Osteoblast (primary cell): ENCODE measurements at regions not wholly inside any gene's neighbourhood (a gene's known extent, or its start where the extent isn't known, plus 50 kb on each side); places are given as distances from the start of the nearest gene placed in this dataset.

Source experiments
- DNase-seq: peaks from one replicate; pipeline ENCODE4 v3.0.0; 2011; ENCODE audit warnings: low spot score, mixed read lengths; ENCODE audit not compliant: insufficient read length; ENCODE audit errors: missing footprints
- H2AFZ ChIP-seq: 2 replicates; pipeline ENCODE4 v1.6.0; 2011; ENCODE audit warnings: mild to moderate bottlenecking, low read length
- H3K27ac ChIP-seq: 2 replicates; pipeline ENCODE4 v1.5.1; 2011; ENCODE audit warnings: mild to moderate bottlenecking, low read depth, low read length, moderate library complexity
- H3K27me3 ChIP-seq: 2 replicates; pipeline ENCODE4 v1.6.0; 2012; ENCODE audit warnings: mild to moderate bottlenecking, control low read depth, inconsistent platforms, low read length, moderate library complexity; ENCODE audit not compliant: insufficient read depth
- H3K36me3 ChIP-seq: 2 replicates; pipeline ENCODE4 v1.5.1; 2011; ENCODE audit warnings: mild to moderate bottlenecking, low read length, control low read depth, moderate library complexity; ENCODE audit not compliant: insufficient read depth
- H3K4me1 ChIP-seq: 2 replicates; pipeline ENCODE4 v1.5.1; 2011; ENCODE audit warnings: mild to moderate bottlenecking, low read length, control low read depth, moderate library complexity; ENCODE audit not compliant: insufficient read depth
- H3K4me2 ChIP-seq: 2 replicates; pipeline ENCODE4 v1.6.0; 2011; ENCODE audit warnings: mild to moderate bottlenecking, low read length; ENCODE audit not compliant: insufficient read depth
- H3K4me3 ChIP-seq: fragments of 200-600 bp; sonication (generic); 3 replicates; pipeline ENCODE4 v1.5.1; 2012; ENCODE audit warnings: mild to moderate bottlenecking, low read length, inconsistent platforms; ENCODE audit not compliant: insufficient read depth
- H3K79me2 ChIP-seq: 2 replicates; pipeline ENCODE4 v1.6.0; 2012; ENCODE audit warnings: mild to moderate bottlenecking, low read length, control low read depth, inconsistent platforms; ENCODE audit not compliant: insufficient read depth
- H3K9me3 ChIP-seq: 2 replicates; pipeline ENCODE4 v1.5.1; 2011; ENCODE audit warnings: low read depth, low read length, control low read depth
- H4K20me1 ChIP-seq: 2 replicates; pipeline ENCODE4 v1.6.0; 2012; ENCODE audit warnings: mild to moderate bottlenecking, low read length, control low read depth; ENCODE audit not compliant: insufficient read depth
- CTCF ChIP-seq: IDR thresholded peaks from 2 replicates; pipeline ENCODE4 v1.5.1; 2011; ENCODE audit warnings: mild to moderate bottlenecking, low read depth, low read length, moderate library complexity; ENCODE audit errors: extremely low read depth

- peak; percentile 79 for DNase-seq
- peak overlapping the region; percentile 57 for H2AFZ ChIP-seq
- no peaks in the 10 kb centered on the region for H3K4me1 ChIP-seq
- H3K9me3 ChIP-seq = no peaks in the 10 kb centered on the region
- H3K27ac ChIP-seq = no peak overlapping the region
- peaks cover 19% of the 10 kb centered on the region for H3K27me3 ChIP-seq
- no peaks in the 10 kb centered on the region for H3K36me3 ChIP-seq
- H3K4me3 ChIP-seq = peak overlapping the region; percentile 75
- TF ChIP-seq CTCF = no peak
- peak overlapping the region; percentile 78 for H3K4me2 ChIP-seq
- no peaks in the 10 kb centered on the region for H4K20me1 ChIP-seq
- no peaks in the 10 kb centered on the region for H3K79me2 ChIP-seq
Observed at GRCh38 chr7:25949736-25950487, 202.1 kb upstream of the NFE2L3 start.

- H3K4me2 ChIP-seq = peak overlapping the region; percentile 78
- no peak overlapping the region for H3K27ac ChIP-seq
- peak overlapping the region; percentile 75 for H3K4me3 ChIP-seq
- H3K4me1 ChIP-seq = no peaks in the 10 kb centered on the region
- no peaks in the 10 kb centered on the region for H3K36me3 ChIP-seq
- no peak for TF ChIP-seq CTCF
- no peaks in the 10 kb centered on the region for H3K79me2 ChIP-seq
- H3K9me3 ChIP-seq = no peaks in the 10 kb centered on the region
- peak; percentile 97 for DNase-seq
- no peaks in the 10 kb centered on the region for H4K20me1 ChIP-seq
- peak overlapping the region; percentile 57 for H2AFZ ChIP-seq
- peaks cover 22% of the 10 kb centered on the region for H3K27me3 ChIP-seq
Observed at GRCh38 chr7:25950488-25951413, 201.2 kb upstream of the NFE2L3 start.

GRCh38 chr7:25951414-25952260, 200.4 kb upstream of the NFE2L3 start:
- peak overlapping the region; percentile 78 for H3K4me2 ChIP-seq
- DNase-seq = peak; percentile 77
- H3K9me3 ChIP-seq = no peaks in the 10 kb centered on the region
- H3K4me3 ChIP-seq = peak overlapping the region; percentile 66
- H3K27me3 ChIP-seq = peaks cover 22% of the 10 kb centered on the region
- H3K36me3 ChIP-seq = no peaks in the 10 kb centered on the region
- H3K79me2 ChIP-seq = no peaks in the 10 kb centered on the region
- no peak for TF ChIP-seq CTCF
- H3K27ac ChIP-seq = no peak overlapping the region
- H2AFZ ChIP-seq = peak overlapping the region; percentile 73
- no peaks in the 10 kb centered on the region for H4K20me1 ChIP-seq
- H3K4me1 ChIP-seq = no peaks in the 10 kb centered on the region
